Neuronal stem cell (in vitro differentiated cells): ENCODE measurements at regions not wholly inside any gene's neighbourhood (a gene's known extent, or its start where the extent isn't known, plus 50 kb on each side); places are given as distances from the start of the nearest gene placed in this dataset.

Experiments used
- DNase-seq: peaks from one replicate; pipeline ENCODE4 v3.0.0-alpha.2; 2013; ENCODE audit warnings: low spot score
- H2AFZ ChIP-seq: one replicate; pipeline ENCODE4 v1.6.1; 2013; ENCODE audit warnings: mild to moderate bottlenecking, low read length, inconsistent platforms
- H2AK5ac ChIP-seq: 2 replicates; pipeline ENCODE4 v1.6.1; 2013; ENCODE audit warnings: low read depth, mild to moderate bottlenecking, inconsistent platforms, low read length, moderate library complexity, mixed read lengths
- H2BK120ac ChIP-seq: 2 replicates; pipeline ENCODE4 v1.6.1; 2013; ENCODE audit warnings: low read depth, mild to moderate bottlenecking, inconsistent platforms, low read length, moderate library complexity, mixed read lengths
- H2BK12ac ChIP-seq: one replicate; pipeline ENCODE4 v1.6.1; 2013; ENCODE audit warnings: low read length, inconsistent platforms
- H2BK15ac ChIP-seq: 2 replicates; pipeline ENCODE4 v1.6.1; 2013; ENCODE audit warnings: mild to moderate bottlenecking, low read length, inconsistent platforms, mixed read lengths
- H2BK5ac ChIP-seq: one replicate; pipeline ENCODE4 v1.6.1; 2013; ENCODE audit warnings: inconsistent platforms, mild to moderate bottlenecking, low read length, moderate library complexity
- H3K14ac ChIP-seq: one replicate; pipeline ENCODE4 v1.6.1; 2013; ENCODE audit warnings: low read length, inconsistent platforms
- H3K18ac ChIP-seq: 2 replicates; pipeline ENCODE4 v1.6.1; 2013; ENCODE audit warnings: low read length, inconsistent platforms
- H3K23ac ChIP-seq: 2 replicates; pipeline ENCODE4 v1.6.1; 2013; ENCODE audit warnings: low read depth, mild to moderate bottlenecking, mixed read lengths, low read length, inconsistent platforms; ENCODE audit not compliant: poor library complexity
- H3K27ac ChIP-seq: replicated peaks from 3 replicates; pipeline ENCODE4 v1.5.1; 2013; ENCODE audit warnings: low read length, inconsistent platforms
- H3K27me3 ChIP-seq, 3 experiments: 2 replicates each; pipeline ENCODE4 v1.6.1; 2013; ENCODE audit warnings: low read length in 3 of 3, mild to moderate bottlenecking in 2 of 3, inconsistent platforms in 1 of 3, low read depth in 1 of 3, mixed read lengths in 1 of 3, moderate library complexity in 1 of 3; ENCODE audit not compliant: control insufficient read depth in 3 of 3, insufficient read depth in 3 of 3
- H3K36me3 ChIP-seq, 2 donors: replicated peaks in 1 of 2; 2 replicates each; pipeline ENCODE4 v1.6.1; 2013; ENCODE audit warnings: low read length in 2 of 2; ENCODE audit not compliant: control insufficient read depth in 2 of 2, insufficient read depth in 2 of 2
- H3K4ac ChIP-seq: 2 replicates; pipeline ENCODE4 v1.6.1; 2013; ENCODE audit warnings: inconsistent platforms, mild to moderate bottlenecking, low read length, moderate library complexity
- H3K4me1 ChIP-seq, 2 donors: 1 replicate in 1 of 2; 2 replicates in 1 of 2; pipeline ENCODE4 v1.6.1; 2013; ENCODE audit warnings: low read length in 2 of 2, low read depth in 1 of 2; ENCODE audit not compliant: control insufficient read depth in 2 of 2, insufficient read depth in 1 of 2
- H3K4me2 ChIP-seq: one replicate; pipeline ENCODE4 v1.6.1; 2013; ENCODE audit warnings: mild to moderate bottlenecking, low read length, inconsistent platforms; ENCODE audit not compliant: insufficient read depth, poor library complexity, severe bottlenecking
- H3K4me3 ChIP-seq, 2 donors: 2 replicates each; pipeline ENCODE4 v1.5.1; 2013; ENCODE audit warnings: low read length in 2 of 2, mild to moderate bottlenecking in 2 of 2, inconsistent platforms in 1 of 2, moderate library complexity in 1 of 2
- H3K79me1 ChIP-seq: one replicate; pipeline ENCODE4 v1.6.1; 2013; ENCODE audit warnings: low read depth, mild to moderate bottlenecking, inconsistent platforms, low read length, moderate library complexity
- H3K9ac ChIP-seq: one replicate; pipeline ENCODE4 v1.6.1; 2013; ENCODE audit warnings: mild to moderate bottlenecking, low read depth, low read length, inconsistent platforms; ENCODE audit not compliant: poor library complexity
- H3K9me3 ChIP-seq, 2 donors: replicated peaks in 1 of 2; 2 replicates each; pipeline versions ENCODE3 to v1.6.1; 2013; ENCODE audit warnings: low read length in 2 of 2, mild to moderate bottlenecking in 2 of 2, inconsistent platforms in 1 of 2, low read depth in 1 of 2, mixed read lengths in 1 of 2, moderate library complexity in 1 of 2; ENCODE audit not compliant: control insufficient read depth in 2 of 2, insufficient read depth in 1 of 2
- H4K8ac ChIP-seq: one replicate; pipeline ENCODE4 v1.6.1; 2013; ENCODE audit warnings: low read depth, mild to moderate bottlenecking, inconsistent platforms, low read length, moderate library complexity
- H4K91ac ChIP-seq: one replicate; pipeline ENCODE4 v1.6.1; 2013; ENCODE audit warnings: low read length, low read depth, mild to moderate bottlenecking, inconsistent platforms; ENCODE audit not compliant: poor library complexity
- WGBS, 2 donors: extraction: QIAGEN DNeasy Blood & Tissue Kit; methylation state at CpG; one replicate each; pipeline ENCODE4 v1.1.7; 2013; ENCODE audit warnings: missing lambda C conversion rate in 2 of 2, mixed read lengths in 1 of 2; ENCODE audit not compliant: insufficient read length in 2 of 2, insufficient replicate concordance in 1 of 2; ENCODE audit errors: extremely low coverage in 2 of 2; 5-methylcytosine and 5-hydroxymethylcytosine counted together

GRCh38 chr21:21731626-21732025 lies 733.4 kb downstream of the NCAM2 start:
- Histone ChIP-seq H3K27ac (no peak overlapping the region), H3K14ac (no peak overlapping the region), H3K4me3 (no peak overlapping the region), H3K79me1 (no peaks in the 10 kb centered on the region), H3K23ac (no peak overlapping the region), H3K9ac (no peak overlapping the region), H3K36me3 (no peaks in the 10 kb centered on the region), H4K8ac (no peak overlapping the region), H2AK5ac (no peak overlapping the region), H2AFZ (no peak overlapping the region), H3K18ac (no peak overlapping the region), H3K4me2 (no peak overlapping the region), H2BK15ac (no peak overlapping the region), H3K27me3 (no peaks in the 10 kb centered on the region), H2BK12ac (no peak overlapping the region), H2BK120ac (no peak overlapping the region), H4K91ac (no peak overlapping the region), H3K9me3 (no peaks in the 10 kb centered on the region), H3K4ac (no peak overlapping the region), H3K4me1 (no peaks in the 10 kb centered on the region), H2BK5ac (no peak overlapping the region)
- WGBS, 2 donors = no CpG with 5 or more reads among the region's 6 CpGs
- no peak for DNase-seq

GRCh38 chr21:21734088-21734487 lies 735.9 kb downstream of the NCAM2 start:
- H2AFZ ChIP-seq = no peak overlapping the region
- WGBS, 2 donors = no CpG with 5 or more reads among the region's 1 CpG
- no peak overlapping the region for H3K4me2 ChIP-seq
- H3K9ac ChIP-seq = no peak overlapping the region
- H3K23ac ChIP-seq = no peak overlapping the region
- no peaks in the 10 kb centered on the region for H3K4me1 ChIP-seq
- no peak overlapping the region for H4K8ac ChIP-seq
- no peak overlapping the region for H3K4ac ChIP-seq
- no peak overlapping the region for H3K14ac ChIP-seq
- no peak overlapping the region for H3K4me3 ChIP-seq
- no peak overlapping the region for H2BK5ac ChIP-seq
- no peaks in the 10 kb centered on the region for H3K27me3 ChIP-seq
- no peak overlapping the region for H2BK15ac ChIP-seq
- no peak overlapping the region for H3K18ac ChIP-seq
- no peaks in the 10 kb centered on the region for H3K36me3 ChIP-seq
- no peak for DNase-seq
- no peaks in the 10 kb centered on the region for H3K79me1 ChIP-seq
- no peak overlapping the region for H2BK12ac ChIP-seq
- H3K27ac ChIP-seq = no peak overlapping the region
- H2BK120ac ChIP-seq = no peak overlapping the region
- H2AK5ac ChIP-seq = no peak overlapping the region
- no peak overlapping the region for H4K91ac ChIP-seq
- H3K9me3 ChIP-seq = no peaks in the 10 kb centered on the region

- no peak overlapping the region for H4K91ac ChIP-seq
- no peak overlapping the region for H3K4me3 ChIP-seq
- no peak overlapping the region for H3K14ac ChIP-seq
- H3K4me1 ChIP-seq = no peaks in the 10 kb centered on the region
- H3K79me1 ChIP-seq = no peaks in the 10 kb centered on the region
- H3K9ac ChIP-seq = no peak overlapping the region
- DNase-seq = no peak
- no peak overlapping the region for H3K4me2 ChIP-seq
- no peak overlapping the region for H3K23ac ChIP-seq
- H2BK15ac ChIP-seq = no peak overlapping the region
- H3K27ac ChIP-seq = no peak overlapping the region
- H2BK120ac ChIP-seq = no peak overlapping the region
- H2AFZ ChIP-seq = no peak overlapping the region
- H3K9me3 ChIP-seq = no peaks in the 10 kb centered on the region
- H4K8ac ChIP-seq = no peak overlapping the region
- no peak overlapping the region for H3K18ac ChIP-seq
- no peak overlapping the region for H2AK5ac ChIP-seq
- H2BK12ac ChIP-seq = no peak overlapping the region
- no peak overlapping the region for H3K4ac ChIP-seq
- WGBS, 2 donors = no CpG with 5 or more reads among the region's 7 CpGs
- H3K27me3 ChIP-seq = no peaks in the 10 kb centered on the region
- no peaks in the 10 kb centered on the region for H3K36me3 ChIP-seq
- no peak overlapping the region for H2BK5ac ChIP-seq
Measured at GRCh38 chr21:21737186-21737585, 739.0 kb downstream of the NCAM2 start.

GRCh38 chr21:21740207-21740606 lies 742.0 kb downstream of the NCAM2 start:
- Histone ChIP-seq H3K4me3 (no peak overlapping the region), H3K79me1 (no peaks in the 10 kb centered on the region), H3K9ac (no peak overlapping the region), H3K27ac (no peak overlapping the region), H3K4me1 (no peaks in the 10 kb centered on the region), H3K4me2 (no peak overlapping the region), H4K8ac (no peak overlapping the region), H2BK15ac (no peak overlapping the region), H2BK12ac (no peak overlapping the region), H3K14ac (no peak overlapping the region), H3K18ac (no peak overlapping the region), H2AK5ac (no peak overlapping the region), H4K91ac (no peak overlapping the region), H3K36me3 (no peaks in the 10 kb centered on the region), H2AFZ (no peak overlapping the region), H3K9me3 (no peaks in the 10 kb centered on the region), H3K4ac (no peak overlapping the region), H2BK5ac (no peak overlapping the region), H2BK120ac (no peak overlapping the region), H3K27me3 (no peaks in the 10 kb centered on the region), H3K23ac (no peak overlapping the region)
- no peak for DNase-seq
- no CpG with 5 or more reads among the region's 5 CpGs for WGBS, 2 donors
